ENCODE measurements at regions not wholly inside any gene's neighbourhood (a gene's known extent, or its start where the extent isn't known, plus 50 kb on each side); places are given as distances from the start of the nearest gene placed in this dataset.

GRCh38 chr11:127059750-127060149 lies 59.2 kb upstream of the KIRREL3 start:
- H3K4me3 ChIP-seq (ENCODE audit: low read depth, low read length): no peak overlapping the region
- TF ChIP-seq, protein P1, sequence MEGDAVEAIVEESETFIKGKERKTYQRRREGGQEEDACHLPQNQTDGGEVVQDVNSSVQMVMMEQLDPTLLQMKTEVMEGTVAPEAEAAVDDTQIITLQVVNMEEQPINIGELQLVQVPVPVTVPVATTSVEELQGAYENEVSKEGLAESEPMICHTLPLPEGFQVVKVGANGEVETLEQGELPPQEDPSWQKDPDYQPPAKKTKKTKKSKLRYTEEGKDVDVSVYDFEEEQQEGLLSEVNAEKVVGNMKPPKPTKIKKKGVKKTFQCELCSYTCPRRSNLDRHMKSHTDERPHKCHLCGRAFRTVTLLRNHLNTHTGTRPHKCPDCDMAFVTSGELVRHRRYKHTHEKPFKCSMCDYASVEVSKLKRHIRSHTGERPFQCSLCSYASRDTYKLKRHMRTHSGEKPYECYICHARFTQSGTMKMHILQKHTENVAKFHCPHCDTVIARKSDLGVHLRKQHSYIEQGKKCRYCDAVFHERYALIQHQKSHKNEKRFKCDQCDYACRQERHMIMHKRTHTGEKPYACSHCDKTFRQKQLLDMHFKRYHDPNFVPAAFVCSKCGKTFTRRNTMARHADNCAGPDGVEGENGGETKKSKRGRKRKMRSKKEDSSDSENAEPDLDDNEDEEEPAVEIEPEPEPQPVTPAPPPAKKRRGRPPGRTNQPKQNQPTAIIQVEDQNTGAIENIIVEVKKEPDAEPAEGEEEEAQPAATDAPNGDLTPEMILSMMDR (IDR thresholded peaks at IDR 0.05; ENCODE audit: low read depth, low read length): no peak

DNA sequence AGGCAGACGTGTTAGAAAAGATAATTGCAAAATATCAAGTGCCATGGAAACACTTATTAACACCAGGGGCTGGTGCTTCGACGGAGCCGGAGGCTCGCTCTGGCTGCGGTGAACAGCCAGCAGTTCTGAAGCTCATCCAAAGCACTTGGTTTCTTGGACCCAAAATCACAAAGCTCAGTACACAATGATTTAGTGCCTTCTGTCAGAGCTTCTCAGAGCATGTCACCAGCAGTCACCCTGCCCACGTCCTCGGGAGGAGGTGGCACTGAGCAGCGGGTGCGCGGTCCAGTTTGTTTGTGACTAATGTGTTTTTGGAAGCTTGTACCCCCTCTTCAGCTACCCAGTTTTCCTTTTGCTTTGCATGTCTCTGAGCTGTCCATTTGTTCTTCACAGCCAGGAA lies 58.7 kb upstream of the KIRREL3 start:
- TF ChIP-seq, protein P1 (IDR thresholded peaks at IDR 0.05; ENCODE audit: low read depth, low read length): no peak
- H3K4me3 ChIP-seq (ENCODE audit: low read depth, low read length): no peak overlapping the region

DNA sequence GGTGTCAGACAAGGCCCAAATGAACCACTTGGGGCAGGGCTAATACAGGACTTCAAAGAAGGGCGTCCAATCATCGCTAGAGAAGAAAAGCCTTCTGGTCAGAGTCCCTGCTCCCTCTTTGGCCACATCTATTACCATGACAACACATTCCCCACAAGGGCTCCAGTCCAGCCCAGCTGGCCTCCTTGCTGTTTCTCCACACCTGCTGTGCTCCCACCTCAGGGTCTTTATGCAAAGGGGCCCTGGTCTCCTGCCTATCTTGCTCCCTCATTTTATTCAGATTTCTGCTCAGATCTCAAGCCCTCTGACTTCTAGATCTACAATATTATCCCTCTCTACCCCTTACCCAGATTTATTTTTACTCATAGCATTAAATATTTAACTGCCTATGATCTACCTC lies 58.0 kb upstream of the KIRREL3 start:
- TF ChIP-seq, protein P1 (IDR thresholded peaks at IDR 0.05; ENCODE audit: low read depth, low read length): no peak
- H3K4me3 ChIP-seq (ENCODE audit: low read depth, low read length): no peak overlapping the region

- TF ChIP-seq, protein P1 (IDR thresholded peaks at IDR 0.05; ENCODE audit: low read depth, low read length): no peak
- H3K4me3 ChIP-seq (ENCODE audit: low read depth, low read length): no peak overlapping the region
These were observed 56.6 kb upstream of the KIRREL3 start for GRCh38 chr11:127057126-127057525.

GRCh38 chr11:127056338-127056971 lies 55.9 kb upstream of the KIRREL3 start:
- TF ChIP-seq, protein P1 (IDR thresholded peaks at IDR 0.05; ENCODE audit: low read depth, low read length): no peak

DNA sequence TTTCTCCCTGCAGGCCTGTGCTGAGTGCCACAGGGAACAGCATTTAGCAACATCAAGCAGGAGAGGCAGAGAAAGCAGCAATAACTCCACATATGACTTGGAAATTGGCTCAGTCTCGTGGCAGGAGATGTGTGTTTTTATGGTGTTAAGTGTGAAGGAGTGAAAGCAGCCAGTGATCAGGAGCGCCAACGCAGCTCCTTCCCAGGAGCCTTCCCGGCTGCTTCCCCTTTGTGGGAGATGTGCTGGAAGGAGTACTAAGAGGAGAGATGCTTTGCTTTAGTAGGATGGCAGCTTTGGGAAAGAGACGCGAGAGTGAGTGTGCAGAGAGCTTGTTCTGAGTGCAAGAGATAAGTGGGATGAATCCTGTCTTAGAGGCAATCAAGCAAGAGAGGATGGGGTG lies 54.7 kb upstream of the KIRREL3 start:
- H3K4me3 ChIP-seq (ENCODE audit: low read depth, low read length): no peak overlapping the region
- TF ChIP-seq, protein P1 (IDR thresholded peaks at IDR 0.05; ENCODE audit: low read depth, low read length): no peak

More at GRCh38 chr11:127056338-127056971, 55.9 kb upstream of the KIRREL3 start:
- no peak overlapping the region for H3K4me3 ChIP-seq (ENCODE audit: low read depth, low read length)

- TF ChIP-seq, protein P1 (IDR thresholded peaks at IDR 0.05; ENCODE audit: low read depth, low read length): no peak
- H3K4me3 ChIP-seq (ENCODE audit: low read depth, low read length): no peak overlapping the region
These were observed 53.6 kb upstream of the KIRREL3 start for GRCh38 chr11:127054153-127054552.

Data from WI38 (cell line).